ENCODE measurements at regions not wholly inside any gene's neighbourhood (a gene's known extent, or its start where the extent isn't known, plus 50 kb on each side); places are given as distances from the start of the nearest gene placed in this dataset.

DNA sequence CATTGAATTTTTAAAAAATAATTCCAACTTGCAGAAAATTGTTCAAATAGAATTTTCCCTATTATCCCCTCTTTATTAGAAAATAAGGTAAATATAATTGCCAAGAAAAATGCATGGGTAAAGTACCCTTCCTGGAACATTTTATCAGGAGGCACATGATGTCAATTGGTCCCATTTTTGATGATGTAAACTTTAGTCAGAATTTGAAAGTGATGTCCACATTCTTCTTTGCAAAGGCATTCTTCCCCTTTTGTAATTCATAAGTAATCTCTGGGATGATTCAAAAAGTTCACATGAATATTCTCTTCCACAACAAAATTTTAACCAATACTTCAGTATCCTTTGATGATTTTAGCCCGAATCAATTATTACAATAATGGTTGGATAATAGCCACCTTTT is 86.9 kb upstream of the ANO3 start:
- DNase-seq (ENCODE audit: low read depth) = no peak

DNA sequence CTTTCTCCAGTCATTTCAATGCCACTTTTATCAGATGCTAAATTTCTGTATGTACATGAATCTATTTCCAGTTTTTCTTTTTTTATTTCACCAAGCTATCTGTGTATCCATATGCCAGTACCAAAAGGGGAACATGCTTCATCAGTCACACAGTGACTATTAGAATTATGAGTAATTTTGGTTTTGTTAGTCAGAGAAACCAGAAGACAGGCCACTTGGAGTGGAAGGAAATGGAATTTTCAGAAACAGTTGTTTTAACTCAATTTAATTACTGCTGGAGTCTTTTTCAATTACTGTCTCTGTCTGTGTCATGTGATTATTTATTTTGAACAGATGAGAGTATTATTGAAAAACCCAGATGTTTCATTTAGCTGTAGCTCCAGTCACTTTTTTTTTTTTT is 84.6 kb upstream of the ANO3 start:
- no peak for DNase-seq (ENCODE audit: low read depth)

DNA sequence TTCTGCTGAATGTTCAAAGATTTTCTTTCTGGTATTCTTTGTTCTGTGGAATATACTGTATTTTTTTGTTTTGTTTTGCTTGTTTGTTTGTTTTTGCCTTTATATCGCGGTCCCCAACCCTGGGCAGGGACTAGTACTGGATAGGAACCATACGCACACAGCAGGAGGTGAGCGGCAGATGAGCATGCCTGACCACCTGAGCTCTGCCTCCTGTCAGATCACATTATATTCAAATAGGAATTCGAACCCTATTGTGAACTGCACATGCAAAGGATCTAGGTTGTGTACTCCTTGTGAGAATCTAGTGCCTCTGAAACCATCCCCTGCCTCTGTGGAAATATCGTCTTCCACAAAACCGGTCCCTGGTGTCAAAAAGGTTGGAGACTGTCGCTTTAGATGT is 83.3 kb upstream of the ANO3 start:
- DNase-seq (ENCODE audit: low read depth) = no peak

DNA sequence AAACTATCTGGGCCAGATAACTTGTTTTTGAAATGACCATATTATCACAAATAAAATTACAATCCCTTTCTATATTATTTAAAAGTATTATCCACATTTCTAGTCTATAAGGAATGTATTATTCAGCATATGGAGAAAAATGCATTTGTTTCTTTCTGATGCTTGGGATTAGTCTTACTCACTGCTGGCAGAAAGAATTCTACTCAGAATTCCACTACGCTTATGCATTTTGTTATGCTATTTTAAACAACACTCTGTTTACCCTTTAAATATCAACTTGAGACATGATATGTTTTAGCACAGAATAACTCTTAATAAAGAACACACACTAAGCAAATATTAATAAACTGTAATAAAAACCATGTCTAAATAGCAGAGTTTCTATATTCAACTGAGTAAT is 77.6 kb upstream of the ANO3 start:
- no peak for DNase-seq (ENCODE audit: low read depth)

DNA sequence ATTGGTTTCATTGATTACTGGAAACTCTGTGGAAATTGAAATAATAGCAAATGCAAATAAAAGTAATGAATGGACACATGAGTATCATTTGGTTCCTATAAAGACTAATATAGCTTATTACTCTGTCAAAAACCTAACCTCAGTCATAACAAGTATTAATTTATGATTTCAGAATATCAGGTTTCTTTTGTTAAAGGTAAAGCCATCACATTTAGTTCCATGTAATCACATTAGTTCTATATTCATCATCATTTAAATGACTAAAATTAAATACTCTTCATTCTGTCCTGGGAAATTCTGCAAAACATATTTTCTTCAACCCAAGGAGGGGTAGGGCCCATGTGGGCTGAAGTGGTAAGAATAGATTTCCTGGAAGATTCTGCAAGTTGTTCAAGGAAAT is 68.2 kb upstream of the ANO3 start:
- no peak for DNase-seq (ENCODE audit: low read depth)

DNA sequence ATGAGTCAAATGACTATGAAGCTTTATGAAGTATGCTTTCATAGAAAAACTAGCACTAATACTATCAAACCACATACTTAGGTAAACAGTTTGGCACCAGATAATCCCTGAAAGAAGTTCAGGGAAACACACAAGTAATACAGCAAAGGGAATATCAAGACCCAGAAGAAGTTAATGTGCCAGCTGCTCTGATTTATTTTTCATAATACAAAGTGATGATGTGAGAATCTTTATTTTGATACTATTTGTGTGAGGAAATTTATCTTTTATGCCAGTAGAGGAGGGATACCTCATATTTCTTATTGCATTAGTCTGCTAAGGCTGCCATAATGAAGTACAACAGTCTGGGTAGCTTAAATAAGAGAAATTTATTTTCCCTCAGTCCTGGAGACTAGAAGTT is 67.7 kb upstream of the ANO3 start:
- no peak for DNase-seq (ENCODE audit: low read depth)

DNA sequence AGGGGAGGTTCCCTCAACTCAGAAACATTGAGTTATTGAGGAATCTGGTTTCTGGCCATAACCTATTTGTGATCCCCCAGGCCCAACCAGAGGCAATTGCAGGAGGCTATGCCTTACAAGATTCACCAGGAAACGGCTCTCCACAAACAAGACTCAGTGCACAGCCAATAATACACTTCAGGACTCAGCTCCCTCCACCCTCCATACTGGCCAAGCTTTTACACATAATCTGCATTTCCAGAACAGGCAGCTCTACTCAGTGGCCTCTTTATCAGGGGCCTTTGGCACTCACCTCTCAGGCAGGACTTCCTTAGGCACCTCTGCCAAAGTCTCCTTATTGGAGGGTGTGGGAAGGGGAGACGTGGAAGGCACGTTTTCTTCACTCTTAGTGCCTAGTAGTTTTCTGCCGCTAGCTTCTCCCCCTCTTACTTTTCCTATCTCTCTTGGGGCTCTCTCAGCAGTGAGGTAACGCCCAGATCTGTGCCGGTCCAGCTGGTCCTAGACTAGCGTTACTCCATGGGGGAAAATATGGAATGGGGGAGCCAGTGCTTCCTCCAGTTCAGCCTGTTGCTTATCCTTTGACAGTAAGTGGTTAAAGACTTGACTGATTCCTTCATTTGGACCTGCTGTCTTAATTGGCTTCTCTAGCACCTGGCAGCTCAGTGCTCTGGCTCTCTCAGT is 62.8 kb upstream of the ANO3 start:
- DNase-seq (ENCODE audit: low read depth) = no peak

DNA sequence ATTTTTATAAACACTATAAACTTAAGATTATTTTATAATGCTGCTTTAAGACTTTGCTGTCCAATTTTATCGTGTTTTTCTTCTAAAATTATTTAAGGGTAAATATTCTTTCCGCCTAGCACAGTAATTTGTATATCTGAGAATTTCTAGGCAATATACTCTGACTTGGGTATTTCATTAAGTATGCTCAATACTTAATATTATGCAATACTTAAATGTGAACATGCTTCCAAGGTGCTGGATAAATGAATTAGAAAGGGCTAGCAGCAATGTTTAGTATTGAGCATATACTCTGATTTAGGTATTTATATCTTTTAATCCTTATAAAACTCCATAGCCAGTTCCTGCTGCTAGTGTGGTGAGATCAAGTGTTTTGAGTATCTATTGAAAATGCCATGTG is 60.3 kb upstream of the ANO3 start:
- no peak for DNase-seq (ENCODE audit: low read depth)

DNA sequence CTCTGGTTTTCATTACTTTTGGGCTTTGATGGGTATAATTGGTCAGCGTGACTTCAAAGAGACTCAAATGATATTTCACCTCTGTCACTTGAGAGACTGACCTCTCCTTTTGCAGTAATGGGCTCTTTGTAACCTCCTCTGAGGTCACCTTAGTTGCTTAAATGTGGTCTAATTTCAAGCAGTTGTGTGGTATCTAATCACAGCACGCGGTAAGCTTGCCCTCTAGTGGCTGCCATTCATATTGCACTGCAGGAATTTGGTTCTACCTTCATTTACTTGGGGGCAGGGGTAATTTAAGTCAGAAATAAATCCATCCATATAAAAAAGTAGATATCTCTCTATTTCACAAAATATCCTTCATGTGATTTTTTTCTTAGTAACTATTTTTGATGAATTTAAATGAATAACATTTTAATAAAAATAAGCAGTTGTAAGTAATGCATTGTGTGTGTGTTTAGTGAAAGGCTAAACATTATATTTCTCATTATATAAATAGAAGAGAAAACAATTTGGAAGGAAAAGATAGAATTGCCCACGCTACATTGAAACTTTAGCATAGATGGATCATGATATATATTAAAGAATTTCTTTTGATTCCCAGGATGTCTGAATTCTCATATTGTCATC is 55.0 kb upstream of the ANO3 start:
- DNase-seq (ENCODE audit: low read depth) = peak; percentile 12

DNA sequence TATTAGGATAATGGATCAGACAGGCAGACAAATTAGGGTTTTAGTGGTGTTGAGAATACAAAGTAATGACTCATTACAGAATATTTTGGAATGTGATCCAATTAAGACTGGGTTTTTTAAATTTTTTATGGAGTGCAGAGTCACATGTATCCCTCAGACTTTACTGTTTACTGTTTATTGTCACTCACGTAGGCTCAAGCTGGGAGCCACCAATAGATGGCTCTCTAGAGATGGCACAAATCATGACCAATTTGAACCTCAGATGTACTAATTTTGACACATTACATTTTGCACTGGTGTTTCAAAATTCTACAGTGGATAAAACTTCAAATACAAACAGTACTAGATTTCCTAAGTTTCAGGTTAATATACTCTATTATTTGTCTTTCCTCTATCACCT is 53.6 kb upstream of the ANO3 start:
- DNase-seq (ENCODE audit: low read depth) = no peak
